GM12891 (cell line): ENCODE measurements at regions not wholly inside any gene's neighbourhood (a gene's known extent, or its start where the extent isn't known, plus 50 kb on each side); places are given as distances from the start of the nearest gene placed in this dataset.

ENCODE experiments used
- PAX5 ChIP-seq: IDR thresholded peaks from 2 replicates; pipeline ENCODE4 v1.6.1; 2011; ENCODE audit warnings: low read length, moderate library complexity, mild to moderate bottlenecking; ENCODE audit not compliant: insufficient read depth, severe bottlenecking
- POLR2A ChIP-seq: IDR thresholded peaks from 2 replicates; pipeline ENCODE4 v1.6.1; 2011; ENCODE audit warnings: low read depth, low read length, control low read depth
- POLR2AphosphoS5 ChIP-seq: IDR thresholded peaks from 2 replicates; pipeline ENCODE4 v1.6.1; 2011; ENCODE audit warnings: low read depth, low read length, control low read depth
- POU2F2 ChIP-seq: IDR thresholded peaks from 2 replicates; pipeline ENCODE4 v1.6.1; 2011; ENCODE audit warnings: low read depth, mild to moderate bottlenecking, control low read depth, low read length, moderate library complexity
- SPI1 ChIP-seq: IDR thresholded peaks from 2 replicates; pipeline ENCODE4 v1.6.1; 2011; ENCODE audit warnings: low read depth, low read length, control low read depth
- TAF1 ChIP-seq: IDR thresholded peaks from 2 replicates; pipeline ENCODE4 v1.6.1; 2011; ENCODE audit warnings: low read depth, low read length, control low read depth

GRCh38 chr12:24596768-24597388, 352.0 kb downstream of the BCAT1 start:
- TF ChIP-seq POLR2A (no peak), TAF1 (no peak), POLR2AphosphoS5 (no peak), SPI1 (no peak), PAX5 (no peak), POU2F2 (no peak)
